ENCODE measurements at regions not wholly inside any gene's neighbourhood (a gene's known extent, or its start where the extent isn't known, plus 50 kb on each side); places are given as distances from the start of the nearest gene placed in this dataset.

- Histone ChIP-seq H3K4me3 (no peak overlapping the region), H3K9me3 (peaks cover 0 to 12% (median 3%) of the 10 kb centered on the region in 8 donors), H3K27me3 (replicated peaks in 1 of 7) (no peaks in the 10 kb centered on the region), H3K27ac (no peak overlapping the region), H3K4me1 (no peaks in the 10 kb centered on the region), H3K36me3 (no peaks in the 10 kb centered on the region)
- intact Hi-C loops (cut with DNase I; ENCODE audit: low total_unique reads): no loop called here
- no peak for DNase-seq
- 74 to 93% (median 87%) methylated on average over 4 of the region's 4 CpGs for WGBS, 5 donors
- TF ChIP-seq, protein P1, sequence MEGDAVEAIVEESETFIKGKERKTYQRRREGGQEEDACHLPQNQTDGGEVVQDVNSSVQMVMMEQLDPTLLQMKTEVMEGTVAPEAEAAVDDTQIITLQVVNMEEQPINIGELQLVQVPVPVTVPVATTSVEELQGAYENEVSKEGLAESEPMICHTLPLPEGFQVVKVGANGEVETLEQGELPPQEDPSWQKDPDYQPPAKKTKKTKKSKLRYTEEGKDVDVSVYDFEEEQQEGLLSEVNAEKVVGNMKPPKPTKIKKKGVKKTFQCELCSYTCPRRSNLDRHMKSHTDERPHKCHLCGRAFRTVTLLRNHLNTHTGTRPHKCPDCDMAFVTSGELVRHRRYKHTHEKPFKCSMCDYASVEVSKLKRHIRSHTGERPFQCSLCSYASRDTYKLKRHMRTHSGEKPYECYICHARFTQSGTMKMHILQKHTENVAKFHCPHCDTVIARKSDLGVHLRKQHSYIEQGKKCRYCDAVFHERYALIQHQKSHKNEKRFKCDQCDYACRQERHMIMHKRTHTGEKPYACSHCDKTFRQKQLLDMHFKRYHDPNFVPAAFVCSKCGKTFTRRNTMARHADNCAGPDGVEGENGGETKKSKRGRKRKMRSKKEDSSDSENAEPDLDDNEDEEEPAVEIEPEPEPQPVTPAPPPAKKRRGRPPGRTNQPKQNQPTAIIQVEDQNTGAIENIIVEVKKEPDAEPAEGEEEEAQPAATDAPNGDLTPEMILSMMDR (IDR thresholded peaks at IDR 0.05 in 8 of 11, conservative IDR thresholded peaks at IDR 0.05 in 3 of 11): no peak
- TF ChIP-seq POLR2A (IDR thresholded peaks at IDR 0.05): no peak
- TF ChIP-seq POLR2AphosphoS5 (IDR thresholded peaks at IDR 0.05): no peak
Observed at GRCh38 chr12:14199455-14200198, 165.9 kb upstream of the ATF7IP start.

DNA sequence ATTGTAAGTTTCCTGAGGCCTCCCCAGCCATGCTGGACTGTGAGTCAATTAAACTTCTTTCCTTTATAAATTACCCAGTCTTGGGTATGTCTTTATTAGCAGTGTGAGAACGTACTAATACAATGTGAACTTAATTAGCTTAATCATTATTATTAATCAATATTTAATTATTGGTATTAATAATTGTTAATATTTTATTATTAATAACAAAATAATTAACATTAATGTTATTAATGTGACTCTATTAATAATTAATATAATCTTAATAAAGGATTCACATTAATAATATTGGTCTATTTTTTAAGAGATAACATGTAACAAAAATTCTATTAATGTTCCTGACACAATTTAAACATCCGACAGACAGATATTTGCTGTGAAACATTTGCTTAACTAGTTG lies 164.9 kb upstream of the ATF7IP start:
- no peak overlapping the region for H3K4me3 ChIP-seq
- no peak overlapping the region for H3K27ac ChIP-seq
- 88 to 93% (median 90%) methylated on average over 2 of the region's 2 CpGs for WGBS, 5 donors
- TF ChIP-seq POLR2AphosphoS5 (IDR thresholded peaks at IDR 0.05) (no peak), POLR2A (IDR thresholded peaks at IDR 0.05) (no peak)
- TF ChIP-seq, protein P1 (IDR thresholded peaks at IDR 0.05 in 8 of 11, conservative IDR thresholded peaks at IDR 0.05 in 3 of 11): no peak
- no peak for DNase-seq
- H3K9me3 ChIP-seq: peaks cover 0 to 12% (median 3%) of the 10 kb centered on the region in 8 donors
- intact Hi-C loops (cut with DNase I; ENCODE audit: low total_unique reads): no loop called here
- no peaks in the 10 kb centered on the region for H3K27me3 ChIP-seq (replicated peaks in 1 of 7)
- H3K4me1 ChIP-seq: no peaks in the 10 kb centered on the region
- no peaks in the 10 kb centered on the region for H3K36me3 ChIP-seq

DNA sequence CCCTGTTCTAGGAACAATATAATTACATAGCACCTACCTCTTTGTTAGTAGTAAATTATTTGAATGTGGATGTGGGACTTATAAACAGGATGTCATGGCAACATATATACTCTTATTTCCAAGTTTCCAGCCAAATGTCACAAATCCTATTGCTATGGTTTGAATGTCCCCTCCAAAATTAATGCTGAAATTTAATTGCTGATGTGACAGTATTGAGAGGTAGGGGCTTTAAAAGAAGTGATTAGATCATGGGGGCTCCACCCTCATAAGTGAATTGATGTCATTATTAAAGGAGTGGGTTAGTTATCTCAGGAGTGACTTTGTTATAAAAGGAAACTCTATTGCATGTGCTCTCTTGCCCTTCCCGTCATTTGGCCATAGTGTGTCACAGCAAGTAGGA lies 164.2 kb upstream of the ATF7IP start:
- WGBS, 5 donors: 67 to 95% (median 81%) methylated on average over 1 of the region's 1 CpG

DNA sequence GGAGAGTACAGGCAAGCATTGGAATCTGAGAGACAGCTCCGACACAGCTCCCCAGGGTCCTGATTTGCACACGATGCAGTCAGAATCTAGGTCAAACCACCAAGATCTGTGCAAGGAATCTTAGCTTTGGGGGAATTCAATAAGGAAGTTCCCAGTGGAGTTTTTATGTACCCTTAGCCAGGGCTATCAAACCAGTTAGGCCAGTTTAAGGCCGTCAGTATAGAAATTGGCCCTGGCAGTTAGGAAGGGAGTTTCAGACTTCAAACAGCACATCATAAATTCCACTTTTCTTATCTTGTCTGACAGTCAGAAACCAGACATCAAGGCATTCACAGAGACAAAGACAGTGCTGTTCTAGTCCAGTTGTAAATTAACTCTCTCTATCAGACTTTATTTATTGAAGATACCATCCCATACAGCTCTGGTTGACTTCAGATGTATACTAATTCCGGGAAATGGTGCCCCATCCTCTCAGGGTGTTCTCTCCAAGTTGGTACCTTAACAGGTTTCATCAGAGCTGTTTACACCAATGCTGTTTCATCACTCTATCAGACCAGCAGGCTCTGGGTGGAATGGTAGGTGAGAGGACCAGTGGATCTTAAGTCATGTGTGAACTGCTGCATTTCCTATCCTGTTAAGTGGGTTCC lies 157.5 kb upstream of the ATF7IP start:
- H3K9me3 ChIP-seq: no peaks in the 10 kb centered on the region
- H3K4me3 ChIP-seq: no peak overlapping the region
- H3K4me1 ChIP-seq: no peaks in the 10 kb centered on the region
- TF ChIP-seq, protein P1 (IDR thresholded peaks at IDR 0.05 in 8 of 11, conservative IDR thresholded peaks at IDR 0.05 in 3 of 11): no peak
- no peak for TF ChIP-seq POLR2A (IDR thresholded peaks at IDR 0.05)
- TF ChIP-seq POLR2AphosphoS5 (IDR thresholded peaks at IDR 0.05): no peak
- DNase-seq: no peak
- no peaks in the 10 kb centered on the region for H3K36me3 ChIP-seq
- WGBS, 5 donors: 80 to 88% (median 86%) methylated on average over 4 of the region's 4 CpGs
- intact Hi-C loops (cut with DNase I; ENCODE audit: low total_unique reads): no loop called here
- H3K27me3 ChIP-seq (replicated peaks in 1 of 7): no peaks in the 10 kb centered on the region
- H3K27ac ChIP-seq: no peak overlapping the region

More for the DNA sequence above, 164.2 kb upstream of the ATF7IP start:
- TF ChIP-seq POLR2AphosphoS5 (IDR thresholded peaks at IDR 0.05) (no peak), POLR2A (IDR thresholded peaks at IDR 0.05) (no peak)
- TF ChIP-seq, protein P1 (IDR thresholded peaks at IDR 0.05 in 8 of 11, conservative IDR thresholded peaks at IDR 0.05 in 3 of 11): no peak
- Histone ChIP-seq H3K27me3 (replicated peaks in 1 of 7) (no peaks in the 10 kb centered on the region), H3K36me3 (no peaks in the 10 kb centered on the region), H3K27ac (no peak overlapping the region), H3K9me3 (peaks cover 0 to 12% (median 3%) of the 10 kb centered on the region in 8 donors), H3K4me3 (no peak overlapping the region), H3K4me1 (no peaks in the 10 kb centered on the region)
- DNase-seq: no peak
- intact Hi-C loops (cut with DNase I; ENCODE audit: low total_unique reads): no loop called here

Measured in spleen (tissue), 11 donors.